Kasumi-1 (cell line): ENCODE measurements at regions not wholly inside any gene's neighbourhood (a gene's known extent, or its start where the extent isn't known, plus 50 kb on each side); places are given as distances from the start of the nearest gene placed in this dataset.
"Not testable (repeated sequence)": the region's sequence is repeated elsewhere in the genome, so short reads cannot be mapped to it uniquely, and the experiment has no call there.

ENCODE experiments used
- DNase-seq, 2 experiments: peaks; one replicate each; lab custom pipeline; 2025; lab: John Stamatoyannopoulos, UW

GRCh38 chr18:11380968-11381367, 228.4 kb upstream of the SLC35G4 start:
- no peak for DNase-seq

DNA sequence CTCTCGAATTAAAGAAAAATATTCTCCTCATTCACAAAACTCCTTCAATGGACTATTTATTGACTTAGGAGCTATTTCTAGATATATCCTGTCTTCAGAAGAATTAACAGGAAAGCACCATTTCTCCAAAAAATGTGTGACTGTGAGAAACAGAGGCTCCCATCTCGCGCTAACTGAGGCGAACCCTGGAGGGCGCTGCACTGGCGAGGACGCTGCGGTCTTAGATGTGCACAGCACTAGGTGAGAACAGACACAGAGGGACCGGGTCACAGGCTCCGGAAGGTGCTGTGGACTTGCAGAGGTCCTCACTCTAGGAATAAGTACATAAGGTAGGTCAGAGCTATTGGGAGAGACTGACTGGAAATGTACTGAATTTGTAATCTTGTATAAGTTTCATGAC, 229.7 kb upstream of the SLC35G4 start:
- no peak for DNase-seq

DNA sequence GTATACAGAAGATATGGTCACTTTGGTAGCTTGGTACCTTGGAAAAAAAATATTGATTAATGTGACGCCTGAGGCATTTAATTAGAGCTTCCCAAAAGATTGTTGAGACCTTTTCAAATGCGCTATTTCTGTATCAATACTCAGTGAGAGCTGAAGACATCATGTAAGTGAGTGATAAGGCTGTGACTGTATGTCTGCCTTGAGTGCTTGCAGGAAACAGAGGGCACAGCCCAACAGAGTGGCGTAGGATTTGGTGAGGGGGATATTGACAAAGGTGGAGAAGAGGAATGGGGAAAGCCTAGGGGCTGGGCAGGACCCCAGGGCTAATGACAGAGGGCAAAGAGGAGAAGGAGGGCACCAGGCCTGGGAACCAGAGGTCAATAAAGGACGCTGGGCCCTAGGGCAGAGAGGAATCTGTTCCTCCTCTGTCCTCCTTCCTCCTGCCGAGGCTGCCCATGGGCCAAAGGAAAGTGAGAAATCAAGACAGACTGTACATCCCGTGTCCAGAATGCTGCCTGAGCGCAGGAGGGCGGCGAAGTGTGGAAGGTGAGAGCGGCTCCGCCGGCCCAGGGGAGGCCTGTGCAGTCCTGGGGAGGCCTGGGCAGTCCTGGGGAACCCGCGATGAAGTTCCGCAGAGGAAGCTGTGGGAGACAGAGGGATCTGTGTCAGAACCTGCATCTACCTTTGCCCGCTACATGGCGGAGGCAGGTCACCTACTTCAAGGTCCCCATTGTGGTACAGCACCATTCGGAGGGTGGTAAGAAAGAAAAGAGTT, 228.6 kb upstream of the PIEZO2 start:
- DNase-seq = no peak

GRCh38 chr18:11372163-11372562, 222.8 kb upstream of the PIEZO2 start:
- no peak for DNase-seq

DNA sequence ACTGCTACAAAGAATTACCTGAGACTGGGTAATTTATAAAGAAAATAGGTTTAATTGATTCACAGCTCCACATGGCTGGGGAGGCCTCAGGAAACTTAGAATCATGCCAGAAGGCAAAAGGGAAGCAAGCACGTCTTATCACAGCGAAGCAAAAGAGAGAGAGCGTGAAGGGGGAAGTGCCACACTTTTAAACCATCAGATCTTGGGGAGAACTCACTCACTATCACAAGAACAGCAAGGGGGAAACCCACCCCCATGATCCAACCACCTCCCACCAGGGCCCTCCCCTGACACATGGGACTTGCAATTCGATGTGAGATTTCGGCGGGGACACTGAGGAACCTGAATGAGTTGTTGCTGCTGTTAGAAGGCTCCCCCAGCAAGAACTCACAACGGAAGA, 220.2 kb upstream of the PIEZO2 start:
- DNase-seq = peak; percentile 38 to 54

DNA sequence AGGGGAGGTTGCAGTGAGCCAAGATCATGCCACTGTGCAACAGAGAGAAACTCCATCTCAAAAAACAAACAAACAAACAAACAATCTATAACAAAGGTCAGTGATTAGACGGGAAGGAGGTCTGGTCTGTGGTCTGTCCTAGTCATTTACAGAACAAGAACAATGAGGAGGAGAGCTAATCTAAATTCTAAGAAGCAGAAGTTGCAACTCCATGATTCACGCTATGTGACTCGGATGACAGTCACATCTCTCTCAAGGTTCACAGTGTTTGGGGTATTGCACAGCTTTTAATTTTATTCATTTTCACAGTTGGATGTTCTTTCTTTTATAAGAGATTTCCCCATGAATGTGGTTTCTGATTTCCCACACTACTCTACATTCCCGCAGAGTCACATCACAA, 218.7 kb upstream of the PIEZO2 start:
- DNase-seq = peak in 1 of 2 experiments; percentile 1

DNA sequence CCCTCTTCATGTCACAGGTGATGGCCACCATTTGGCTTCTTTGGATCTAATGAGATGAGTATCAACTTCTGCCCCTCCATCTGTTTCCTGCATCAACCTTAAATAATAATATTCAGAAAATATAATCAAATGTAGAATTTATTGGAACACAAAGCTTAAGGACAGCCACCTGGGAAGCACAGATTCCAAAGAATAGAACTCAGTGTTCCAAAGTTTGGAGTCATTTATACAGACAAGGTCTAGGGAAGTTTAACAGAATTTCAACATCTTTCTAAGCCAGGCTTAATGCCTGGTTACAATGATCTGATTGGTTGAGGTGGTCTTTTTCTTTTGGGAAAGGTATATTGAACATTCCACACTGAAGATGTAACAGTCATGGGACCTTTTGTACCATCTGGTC, 218.0 kb upstream of the PIEZO2 start:
- DNase-seq = no peak

DNA sequence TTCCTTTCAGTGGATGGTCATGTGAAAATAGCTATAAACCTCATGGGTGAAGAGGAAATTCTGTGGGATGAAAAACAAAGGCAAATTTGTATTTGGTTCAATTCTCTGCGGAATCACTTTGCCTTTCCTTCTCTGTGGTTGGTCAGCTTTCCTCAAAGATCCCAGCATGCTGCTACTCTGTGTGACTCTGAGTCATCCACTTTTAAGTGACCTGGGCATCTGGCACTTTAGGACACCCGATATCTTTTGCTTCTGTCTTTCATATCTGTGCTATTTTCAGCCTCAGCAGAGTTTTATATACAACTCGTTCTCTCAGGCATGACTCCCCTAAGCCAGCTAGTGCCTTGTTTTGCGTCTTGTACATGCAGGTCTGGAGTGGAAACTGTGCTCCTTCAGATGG, 217.0 kb upstream of the PIEZO2 start:
- DNase-seq = no peak

DNA sequence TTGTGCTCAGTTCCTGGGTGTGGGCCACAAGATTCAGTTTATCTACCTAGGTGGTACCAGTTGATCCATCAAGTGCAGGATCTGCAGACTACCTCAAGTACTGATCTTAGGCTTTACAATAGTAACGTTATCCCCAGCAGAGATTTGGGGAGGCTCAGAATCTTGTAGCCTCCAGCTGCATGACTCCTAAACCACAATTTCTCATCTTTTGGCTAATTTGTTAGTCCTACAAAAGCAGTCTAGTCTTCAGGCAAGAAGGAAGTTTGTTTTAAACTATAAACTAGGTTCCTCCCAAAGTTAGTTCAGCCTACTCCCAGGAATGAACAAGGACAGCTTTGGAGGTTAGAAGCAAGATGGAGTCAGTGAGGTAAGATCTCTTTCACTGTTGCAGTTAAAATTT, 213.5 kb upstream of the PIEZO2 start:
- no peak for DNase-seq

DNA sequence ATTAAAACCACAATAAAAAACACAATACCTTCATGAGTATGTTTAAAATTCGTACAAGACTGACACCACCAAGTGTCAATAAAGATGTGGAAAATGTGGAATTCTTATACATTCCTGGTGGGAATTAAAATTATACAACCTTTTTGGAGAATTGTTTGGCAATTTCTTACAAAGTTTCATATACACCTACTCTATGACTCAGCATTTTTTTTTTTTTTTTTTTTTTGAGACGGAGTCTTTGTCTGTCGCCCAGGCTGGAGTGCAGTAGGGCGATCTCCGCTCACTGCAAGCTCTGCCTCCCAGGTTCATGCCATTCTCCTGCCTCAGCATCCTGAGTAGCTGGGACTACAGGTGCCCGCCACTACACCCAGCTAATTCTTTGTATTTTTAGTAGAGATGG, 212.5 kb upstream of the PIEZO2 start:
- DNase-seq = not testable (repeated sequence)

DNA sequence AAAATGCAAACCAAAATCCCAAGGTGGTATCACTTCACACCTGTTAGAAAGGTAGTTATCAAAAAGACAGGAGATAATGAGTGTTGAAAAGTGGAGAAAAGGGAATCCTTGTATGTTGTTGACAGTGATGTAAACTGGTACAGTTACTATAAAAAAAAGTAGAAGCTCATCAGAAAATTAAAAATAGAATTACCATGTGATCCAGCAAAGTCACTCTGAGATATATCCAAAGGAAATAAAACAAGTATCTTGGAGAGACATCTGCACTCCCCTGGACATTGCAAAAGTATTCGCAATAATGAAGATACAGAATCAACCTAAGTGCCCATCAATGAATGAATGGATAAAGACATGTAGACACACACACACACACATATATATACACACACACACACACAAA, 208.3 kb upstream of the PIEZO2 start:
- DNase-seq = no peak

DNA sequence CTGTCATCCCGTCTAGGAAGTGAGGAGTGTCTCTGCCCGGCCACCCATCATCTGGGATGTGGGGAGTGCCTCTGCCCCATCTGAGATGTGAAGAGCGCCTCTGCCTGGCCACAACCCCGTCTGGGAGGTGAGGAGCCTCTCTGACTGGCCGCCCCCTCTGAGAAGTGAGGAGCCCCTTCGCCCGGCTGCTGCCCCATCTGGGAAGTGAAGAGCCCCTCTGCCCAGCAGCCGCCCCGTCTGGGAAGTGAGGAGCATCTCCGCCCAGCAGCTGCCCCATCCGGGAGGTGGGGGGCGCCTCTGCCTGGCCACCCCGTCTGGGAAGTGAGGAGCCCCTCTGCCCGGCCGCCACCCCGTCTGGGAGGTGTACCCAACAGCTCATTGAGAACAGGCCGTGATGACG, 195.2 kb upstream of the PIEZO2 start:
- DNase-seq = not testable (repeated sequence)

- DNase-seq = no peak
Observed at GRCh38 chr18:11343096-11343495, 193.7 kb upstream of the PIEZO2 start.

DNA sequence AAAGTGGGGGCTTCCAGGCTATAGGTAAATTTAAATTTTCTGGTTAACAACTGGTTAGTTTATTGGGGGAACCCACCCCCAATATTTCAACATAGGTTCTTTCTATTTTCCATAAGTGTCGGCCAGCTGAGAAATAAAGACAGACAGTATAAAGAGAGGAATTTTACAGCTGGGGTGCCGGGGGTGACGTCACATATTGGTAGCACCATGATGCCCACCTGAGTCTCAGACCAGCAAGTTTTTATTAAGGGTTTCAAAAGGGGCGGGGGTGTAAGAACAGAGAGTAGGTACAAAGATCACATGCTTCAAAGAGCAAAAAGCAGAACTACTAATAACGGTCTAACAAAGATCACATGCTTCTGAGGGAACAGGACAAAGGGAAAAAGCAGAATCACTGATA, 192.7 kb upstream of the PIEZO2 start:
- not testable (repeated sequence) for DNase-seq

DNA sequence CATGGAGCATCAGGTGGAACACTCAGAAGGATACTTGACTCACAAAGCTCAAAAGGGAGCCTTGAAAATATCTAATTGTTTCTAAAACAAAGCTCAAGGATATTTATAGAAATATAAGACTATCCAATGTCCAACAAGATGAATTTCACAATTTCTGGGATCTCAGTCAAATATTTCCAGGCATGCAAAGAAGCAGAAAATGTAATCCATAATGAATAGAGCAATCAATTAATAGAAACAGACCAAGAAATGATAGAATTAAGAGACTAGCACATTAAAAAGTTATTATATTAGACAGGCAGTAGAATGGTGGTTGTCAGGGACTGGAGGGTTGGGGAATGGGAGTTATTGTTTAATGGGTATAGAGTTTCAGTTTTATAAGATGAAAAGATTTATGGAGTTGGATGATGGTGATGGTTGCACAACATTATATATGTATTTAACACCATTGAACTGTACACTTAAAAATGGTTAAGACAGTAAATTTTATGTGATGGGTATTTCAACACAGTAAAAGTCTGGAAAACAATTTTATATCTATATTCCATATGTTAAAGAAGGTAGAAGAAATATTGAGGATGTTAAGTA, 189.9 kb upstream of the PIEZO2 start:
- DNase-seq = no peak

GRCh38 chr18:11336241-11336640, 186.9 kb upstream of the PIEZO2 start:
- DNase-seq = no peak

- DNase-seq = no peak
Observed at GRCh38 chr18:11327391-11328009, 178.1 kb upstream of the PIEZO2 start.

GRCh38 chr18:11324956-11325882, 175.8 kb upstream of the PIEZO2 start:
- DNase-seq = no peak

DNA sequence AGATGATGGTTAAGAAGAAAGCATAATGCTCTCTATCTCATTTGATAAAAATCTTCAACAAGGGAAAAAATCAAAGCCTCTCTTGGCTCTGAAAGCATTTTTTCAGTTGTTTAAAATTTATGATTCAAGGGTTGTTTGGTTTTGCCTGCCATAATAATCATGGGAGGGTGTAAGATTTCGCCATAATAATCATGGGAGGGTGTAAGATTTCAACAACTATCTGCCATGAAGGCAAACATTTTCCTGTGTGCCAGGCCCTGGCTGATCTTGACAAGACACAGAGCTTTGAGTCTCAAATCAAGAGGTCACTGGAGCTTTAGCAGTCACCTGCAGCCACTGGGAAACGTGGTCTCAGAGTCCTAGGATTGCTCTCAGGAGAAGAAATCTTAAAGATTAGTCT, 175.1 kb upstream of the PIEZO2 start:
- no peak for DNase-seq

DNA sequence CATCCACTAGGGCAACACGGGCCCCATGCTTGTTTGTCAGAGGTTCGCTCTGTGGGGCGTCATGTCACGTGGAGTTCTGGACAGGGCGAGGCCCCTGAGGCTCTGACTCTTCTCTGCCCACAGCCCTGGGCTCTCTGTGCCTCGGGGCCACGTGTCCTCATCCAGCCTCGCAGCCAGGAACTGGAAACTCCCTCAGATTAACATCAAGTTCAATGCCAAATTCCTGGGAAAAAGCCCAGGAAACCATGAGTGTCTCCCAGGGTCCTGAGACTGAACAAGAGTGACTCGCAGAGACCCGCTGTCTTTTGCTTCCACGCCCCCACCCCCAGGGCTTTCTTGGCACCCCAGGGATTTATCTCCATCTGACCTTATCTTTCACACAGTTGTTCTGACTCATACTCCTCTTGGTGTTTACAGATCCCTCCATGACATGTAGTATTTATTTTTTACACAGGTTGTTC, 174.0 kb upstream of the PIEZO2 start:
- DNase-seq = no peak

- peak in 1 of 2 experiments; percentile 5 for DNase-seq
Observed at GRCh38 chr18:11322716-11323115, 173.3 kb upstream of the PIEZO2 start.

DNA sequence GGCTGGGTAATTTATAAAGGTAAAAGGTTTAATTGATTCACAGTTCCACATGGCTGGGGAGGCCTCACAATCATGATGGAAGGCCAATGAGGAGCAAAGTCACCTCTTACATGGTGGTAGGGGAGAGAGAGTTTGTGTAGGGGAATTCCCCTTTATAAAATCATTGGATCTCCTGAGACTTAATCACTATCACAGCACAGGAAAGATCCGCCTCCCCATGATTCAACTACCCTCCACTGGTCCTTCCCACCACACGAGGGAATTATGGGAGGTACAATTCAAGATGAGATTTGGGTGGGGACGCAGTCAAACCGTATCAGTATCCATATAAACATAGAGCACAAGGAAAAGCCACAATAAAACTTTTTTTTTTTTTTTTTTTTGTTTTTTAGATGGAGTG, 172.6 kb upstream of the PIEZO2 start:
- DNase-seq = no peak
